T-helper 17 cell (primary cell): ENCODE measurements at regions not wholly inside any gene's neighbourhood (a gene's known extent, or its start where the extent isn't known, plus 50 kb on each side); places are given as distances from the start of the nearest gene placed in this dataset.
"Not testable (repeated sequence)": the region's sequence is repeated elsewhere in the genome, so short reads cannot be mapped to it uniquely, and the experiment has no call there.

Experiments
- ATAC-seq: fragments of 150-1000 bp; cut with Tn5 transposase; 2 replicates; pipeline ENCODE4 v1.10.0; 2021; ENCODE audit warnings: mild to moderate bottlenecking, moderate library complexity
- DNase-seq, 3 donors: peaks; one replicate each; pipeline versions ENCODE4 v3.0.0 to v3.0.0-alpha.2; 2020 to 2021
- H3K9me3 ChIP-seq: one replicate; pipeline ENCODE4 v1.7.0; 2013; ENCODE audit warnings: low read length, mild to moderate bottlenecking; ENCODE audit not compliant: control insufficient read depth, poor library complexity, severe bottlenecking
- H3K27ac Mint-ChIP-seq: one replicate; pipeline ENCODE4 v1.8.0; 2022; ENCODE audit warnings: mild to moderate bottlenecking, moderate library complexity, mixed read lengths
- H3K27me3 Mint-ChIP-seq: one replicate; pipeline ENCODE4 v1.8.0; 2022; ENCODE audit warnings: mixed read lengths
- H3K36me3 Mint-ChIP-seq: one replicate; pipeline ENCODE4 v1.8.0; 2022; ENCODE audit warnings: low read depth, mixed read lengths
- H3K4me1 Mint-ChIP-seq: one replicate; pipeline ENCODE4 v1.8.0; 2022; ENCODE audit warnings: mild to moderate bottlenecking, mixed read lengths
- H3K4me3 Mint-ChIP-seq: one replicate; pipeline ENCODE4 v1.8.0; 2022; ENCODE audit warnings: mild to moderate bottlenecking, moderate library complexity, mixed read lengths

GRCh38 chr9:68627104-68627503, 77.9 kb upstream of the PIP5K1B start:
- H3K36me3 Mint-ChIP-seq = no peaks in the 10 kb centered on the region
- no peak for ATAC-seq
- no peak overlapping the region for H3K4me3 Mint-ChIP-seq
- no peak for DNase-seq
- no peaks in the 10 kb centered on the region for H3K4me1 Mint-ChIP-seq
- peaks cover 34% of the 10 kb centered on the region for H3K27me3 Mint-ChIP-seq
- H3K9me3 ChIP-seq = no peaks in the 10 kb centered on the region
- no peak overlapping the region for H3K27ac Mint-ChIP-seq

GRCh38 chr9:68627594-68627993, 77.4 kb upstream of the PIP5K1B start:
- peaks cover 34% of the 10 kb centered on the region for H3K27me3 Mint-ChIP-seq
- DNase-seq (no peak), ATAC-seq (no peak)
- H3K4me3 Mint-ChIP-seq = no peak overlapping the region
- H3K9me3 ChIP-seq = no peaks in the 10 kb centered on the region
- H3K4me1 Mint-ChIP-seq = no peaks in the 10 kb centered on the region
- H3K27ac Mint-ChIP-seq = no peak overlapping the region
- no peaks in the 10 kb centered on the region for H3K36me3 Mint-ChIP-seq

GRCh38 chr9:68629042-68629441, 76.0 kb upstream of the PIP5K1B start:
- DNase-seq = no peak
- H3K4me3 Mint-ChIP-seq = no peak overlapping the region
- no peak for ATAC-seq
- no peaks in the 10 kb centered on the region for H3K9me3 ChIP-seq
- no peaks in the 10 kb centered on the region for H3K4me1 Mint-ChIP-seq
- no peak overlapping the region for H3K27ac Mint-ChIP-seq
- H3K36me3 Mint-ChIP-seq = no peaks in the 10 kb centered on the region
- peaks cover 25% of the 10 kb centered on the region for H3K27me3 Mint-ChIP-seq

DNA sequence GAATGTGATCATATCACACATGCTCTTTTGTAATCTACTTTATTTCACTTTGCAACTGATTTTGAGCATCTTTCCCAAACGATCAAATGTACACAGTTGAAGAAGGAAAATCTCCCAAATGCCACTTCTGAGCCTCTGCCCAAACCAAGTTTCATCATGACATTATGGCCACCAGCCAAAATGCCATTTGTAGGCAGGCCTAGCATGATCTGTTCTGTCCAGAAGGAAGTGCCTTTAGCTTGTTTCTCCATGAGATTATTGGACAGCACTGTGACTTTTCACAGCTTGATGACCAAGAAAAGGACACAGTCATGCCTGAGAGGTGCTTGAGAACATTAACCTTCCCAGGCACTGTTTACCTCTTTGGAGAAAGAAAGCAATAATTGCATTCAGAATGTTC, 73.2 kb upstream of the PIP5K1B start:
- H3K27ac Mint-ChIP-seq = no peak overlapping the region
- H3K4me1 Mint-ChIP-seq = peaks cover 2% of the 10 kb centered on the region
- H3K36me3 Mint-ChIP-seq = no peaks in the 10 kb centered on the region
- H3K9me3 ChIP-seq = no peaks in the 10 kb centered on the region
- H3K27me3 Mint-ChIP-seq = peaks cover 29% of the 10 kb centered on the region
- DNase-seq = no peak
- ATAC-seq = no peak
- no peak overlapping the region for H3K4me3 Mint-ChIP-seq

DNA sequence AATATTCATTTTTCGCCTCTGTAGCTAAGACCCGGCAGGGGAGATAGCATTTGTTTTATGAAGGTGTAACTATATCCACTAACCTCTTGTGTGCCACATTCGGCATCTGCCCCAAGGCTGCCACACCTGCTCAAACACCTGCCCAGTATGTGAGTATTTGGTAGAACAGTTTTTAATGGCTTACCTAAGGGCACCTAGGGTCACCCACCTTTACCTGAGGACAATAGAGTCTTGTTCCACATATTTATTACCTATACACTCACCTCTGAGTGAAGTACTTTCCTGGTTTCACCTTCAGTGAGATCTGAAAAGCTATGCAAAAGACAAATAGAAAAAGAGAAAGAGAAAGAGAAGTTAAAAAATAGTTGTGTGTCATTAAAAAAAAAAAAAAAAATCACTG, 68.0 kb upstream of the PIP5K1B start:
- no peak overlapping the region for H3K4me3 Mint-ChIP-seq
- no peak for ATAC-seq
- peaks cover 33% of the 10 kb centered on the region for H3K27me3 Mint-ChIP-seq
- H3K27ac Mint-ChIP-seq = no peak overlapping the region
- no peak for DNase-seq
- peaks cover 2% of the 10 kb centered on the region for H3K4me1 Mint-ChIP-seq
- H3K36me3 Mint-ChIP-seq = no peaks in the 10 kb centered on the region
- H3K9me3 ChIP-seq = no peaks in the 10 kb centered on the region

GRCh38 chr9:68639261-68639660, 65.8 kb upstream of the PIP5K1B start:
- not testable (repeated sequence) for H3K4me1 Mint-ChIP-seq, H3K27ac Mint-ChIP-seq, H3K4me3 Mint-ChIP-seq, DNase-seq, H3K36me3 Mint-ChIP-seq, H3K9me3 ChIP-seq, ATAC-seq
- H3K27me3 Mint-ChIP-seq = peaks cover 38% of the 10 kb centered on the region

DNA sequence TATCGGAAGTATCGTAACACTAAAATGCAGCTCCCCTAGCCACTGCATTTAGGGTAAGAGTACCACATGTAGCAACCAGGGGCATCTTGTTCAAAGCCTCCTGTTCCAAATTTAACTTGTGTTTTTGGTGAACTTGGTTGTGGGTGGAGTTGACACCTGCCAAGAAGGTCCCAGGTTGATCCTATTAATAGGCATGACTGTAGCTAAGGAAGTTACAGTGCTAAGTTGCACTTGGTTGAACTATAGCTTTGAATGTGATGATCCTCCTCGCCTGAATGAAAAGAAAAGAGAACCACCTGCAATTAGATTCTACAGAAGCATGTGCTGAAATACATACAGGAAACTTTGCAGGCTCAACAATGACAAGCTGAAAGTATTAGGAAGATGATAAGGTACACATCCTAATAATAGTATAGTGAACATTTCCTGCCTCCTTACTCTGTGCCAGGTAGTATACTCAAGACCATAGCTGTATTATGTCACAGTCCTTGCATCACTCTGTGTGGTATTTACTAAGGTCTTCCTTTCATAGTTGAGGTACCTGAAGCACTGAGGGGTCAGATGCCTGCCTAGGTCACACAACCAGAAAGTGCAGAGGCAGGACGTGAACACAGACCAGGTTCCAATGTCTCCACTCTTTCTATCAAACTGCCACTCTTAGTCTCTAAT, 64.5 kb upstream of the PIP5K1B start:
- H3K9me3 ChIP-seq = no peaks in the 10 kb centered on the region
- peaks cover 34% of the 10 kb centered on the region for H3K27me3 Mint-ChIP-seq
- no peak overlapping the region for H3K27ac Mint-ChIP-seq
- ATAC-seq = peak; percentile 69
- no peaks in the 10 kb centered on the region for H3K36me3 Mint-ChIP-seq
- no peak overlapping the region for H3K4me3 Mint-ChIP-seq
- peaks cover 2% of the 10 kb centered on the region for H3K4me1 Mint-ChIP-seq
- no peak for DNase-seq

DNA sequence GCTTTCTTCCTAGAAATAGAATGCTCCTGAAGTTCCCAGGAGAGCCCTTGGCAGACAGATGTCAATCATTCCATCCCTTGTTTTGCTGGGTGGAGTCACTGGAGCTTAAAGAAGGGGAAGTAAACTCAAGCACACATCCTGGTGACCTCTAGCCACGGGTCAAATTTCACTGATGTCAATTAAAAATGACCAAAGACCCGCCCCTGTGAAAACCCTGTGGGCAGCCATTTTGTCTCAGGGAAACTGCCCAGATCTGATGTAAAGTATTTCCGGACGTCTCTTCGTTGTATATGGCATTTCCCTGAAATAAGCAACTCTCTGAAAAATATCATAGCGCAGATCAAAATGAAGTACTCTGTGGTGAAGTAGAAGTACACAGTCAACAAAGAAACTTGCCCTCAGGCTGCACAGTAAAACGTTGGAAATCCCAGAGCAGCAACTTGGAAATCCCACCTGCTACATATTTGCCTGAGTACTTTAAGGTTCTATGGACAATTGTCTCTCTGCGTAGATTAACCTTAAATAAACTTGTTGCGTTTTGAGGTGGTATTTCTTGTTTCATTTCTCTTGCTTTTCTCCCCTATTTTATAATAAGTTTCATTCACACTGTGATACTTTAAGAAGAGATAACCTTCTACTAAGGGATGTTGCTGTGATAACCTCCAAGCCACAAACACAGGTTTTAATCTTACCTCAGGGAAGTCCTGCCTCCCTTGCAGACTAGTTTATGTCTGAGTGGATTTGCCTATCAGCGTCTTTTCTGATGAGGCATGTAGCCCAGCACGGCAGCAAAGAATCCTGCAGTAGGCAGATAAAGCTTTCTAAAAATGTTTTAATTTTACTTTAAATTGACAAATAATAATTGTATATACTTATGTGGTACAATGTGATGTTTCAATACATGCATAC, 60.9 kb upstream of the PIP5K1B start:
- Mint-ChIP-seq H3K4me3 (no peak overlapping the region), H3K4me1 (no peaks in the 10 kb centered on the region), H3K27ac (no peak overlapping the region), H3K27me3 (peaks cover 14% of the 10 kb centered on the region), H3K36me3 (no peaks in the 10 kb centered on the region)
- ATAC-seq (no peak), DNase-seq (no peak)
- H3K9me3 ChIP-seq = no peaks in the 10 kb centered on the region

- Mint-ChIP-seq H3K4me1 (no peaks in the 10 kb centered on the region), H3K27me3 (peaks cover 9% of the 10 kb centered on the region), H3K36me3 (no peaks in the 10 kb centered on the region), H3K27ac (no peak overlapping the region), H3K4me3 (no peak overlapping the region)
- no peaks in the 10 kb centered on the region for H3K9me3 ChIP-seq
- no peak for ATAC-seq
- no peak for DNase-seq
Measured at GRCh38 chr9:68644831-68645230, 60.2 kb upstream of the PIP5K1B start.

DNA sequence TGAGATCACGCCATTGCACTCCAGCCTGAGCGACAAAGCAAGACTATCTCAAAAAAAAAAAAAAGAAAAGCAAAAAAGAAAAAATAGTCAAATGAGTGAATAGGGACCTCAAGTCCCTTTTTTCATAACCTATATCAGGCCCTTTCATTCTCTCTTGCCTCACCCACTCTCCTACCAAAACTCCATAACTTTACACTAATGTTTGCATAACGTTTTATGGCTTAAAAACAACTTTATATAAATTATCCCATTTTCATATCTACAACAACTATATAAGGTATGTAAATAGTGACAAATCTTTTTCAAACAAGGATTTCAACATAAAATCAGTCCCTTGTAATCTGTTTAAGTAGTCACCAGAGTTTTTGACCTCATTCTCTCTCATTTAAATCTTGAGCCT, 56.9 kb upstream of the PIP5K1B start:
- H3K9me3 ChIP-seq = no peaks in the 10 kb centered on the region
- ATAC-seq (no peak), DNase-seq (no peak)
- H3K27me3 Mint-ChIP-seq = peaks cover 34% of the 10 kb centered on the region
- H3K4me1 Mint-ChIP-seq = no peaks in the 10 kb centered on the region
- no peaks in the 10 kb centered on the region for H3K36me3 Mint-ChIP-seq
- H3K4me3 Mint-ChIP-seq = no peak overlapping the region
- no peak overlapping the region for H3K27ac Mint-ChIP-seq

GRCh38 chr9:68648971-68649370, 56.1 kb upstream of the PIP5K1B start:
- no peaks in the 10 kb centered on the region for H3K9me3 ChIP-seq
- Mint-ChIP-seq H3K27me3 (peaks cover 36% of the 10 kb centered on the region), H3K4me1 (no peaks in the 10 kb centered on the region), H3K27ac (no peak overlapping the region), H3K36me3 (no peaks in the 10 kb centered on the region), H3K4me3 (no peak overlapping the region)
- no peak for DNase-seq
- no peak for ATAC-seq

GRCh38 chr9:68651280-68651893, 53.7 kb upstream of the PIP5K1B start:
- Mint-ChIP-seq H3K27ac (no peak overlapping the region), H3K27me3 (peaks cover 46% of the 10 kb centered on the region), H3K36me3 (no peaks in the 10 kb centered on the region), H3K4me1 (no peaks in the 10 kb centered on the region), H3K4me3 (no peak overlapping the region)
- DNase-seq (no peak), ATAC-seq (no peak)
- H3K9me3 ChIP-seq = no peaks in the 10 kb centered on the region

GRCh38 chr9:68653141-68653595, 51.9 kb upstream of the PIP5K1B start:
- DNase-seq (no peak), ATAC-seq (no peak)
- Mint-ChIP-seq H3K4me1 (no peaks in the 10 kb centered on the region), H3K36me3 (no peaks in the 10 kb centered on the region), H3K27ac (no peak overlapping the region), H3K4me3 (no peak overlapping the region), H3K27me3 (peaks cover 57% of the 10 kb centered on the region)
- no peaks in the 10 kb centered on the region for H3K9me3 ChIP-seq
